GM20000 (cell line): ENCODE measurements at regions not wholly inside any gene's neighbourhood (a gene's known extent, or its start where the extent isn't known, plus 50 kb on each side); places are given as distances from the start of the nearest gene placed in this dataset.

Experiments
- DNase-seq: peaks from one replicate; pipeline ENCODE4 v3.0.0; 2012; ENCODE audit warnings: low spot score
- CTCF ChIP-seq: IDR thresholded peaks from 2 replicates; pipeline ENCODE4 v1.5.1; 2012; ENCODE audit warnings: mild to moderate bottlenecking, control low read depth; ENCODE audit errors: extremely low read depth, missing control alignments

GRCh38 chr6:115474443-115475041 lies 586.1 kb downstream of the FRK start:
- no peak for DNase-seq
- TF ChIP-seq CTCF, result no peak

GRCh38 chr6:115468272-115469005 lies 592.3 kb downstream of the FRK start:
- TF ChIP-seq CTCF, result no peak

GRCh38 chr6:115467726-115468125 lies 593.0 kb downstream of the FRK start:
- no peak for TF ChIP-seq CTCF

More at GRCh38 chr6:115468272-115469005, 592.3 kb downstream of the FRK start:
- no peak for DNase-seq

GRCh38 chr6:115460913-115461312 lies 599.8 kb downstream of the FRK start:
- no peak for DNase-seq
- TF ChIP-seq CTCF, result no peak

More at GRCh38 chr6:115467726-115468125, 593.0 kb downstream of the FRK start:
- no peak for DNase-seq

- DNase-seq, result no peak
- TF ChIP-seq CTCF, result no peak
These were observed 603.8 kb downstream of the FRK start for GRCh38 chr6:115456848-115457247.

- TF ChIP-seq CTCF, result no peak
- DNase-seq, result no peak
These were observed 616.7 kb downstream of the FRK start for GRCh38 chr6:115443825-115444478.

GRCh38 chr6:115442323-115442722 lies 618.4 kb downstream of the FRK start:
- DNase-seq, result no peak
- no peak for TF ChIP-seq CTCF
